HG02623 (cell line): ENCODE measurements at regions not wholly inside any gene's neighbourhood (a gene's known extent, or its start where the extent isn't known, plus 50 kb on each side); places are given as distances from the start of the nearest gene placed in this dataset.

Source experiments
- ATAC-seq: cut with Tn5 transposase; IDR thresholded peaks from one replicate; pipeline ENCODE4 v1.9.1; 2021; ENCODE audit warnings: moderate library complexity; ENCODE audit not compliant: unreplicated experiment

DNA sequence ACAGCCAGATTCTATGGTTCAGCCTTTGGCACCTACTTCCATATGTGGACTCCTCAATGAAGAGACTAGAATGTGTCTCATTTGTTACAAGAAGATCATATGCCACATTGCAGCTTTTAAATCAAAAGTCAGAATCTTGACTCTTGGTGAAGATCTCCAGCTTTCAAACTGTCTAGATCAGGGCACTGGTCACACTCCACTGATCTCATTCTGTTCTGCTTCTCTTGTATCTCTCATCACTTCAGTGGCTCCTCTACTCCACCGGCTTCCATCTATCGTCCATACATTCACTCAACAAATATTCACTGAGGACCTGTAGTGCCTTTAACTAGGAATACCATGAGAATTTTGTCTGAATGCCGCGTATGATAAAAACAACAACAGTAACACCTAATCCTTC, 203.3 kb upstream of the LPP start:
- ATAC-seq: no peak

DNA sequence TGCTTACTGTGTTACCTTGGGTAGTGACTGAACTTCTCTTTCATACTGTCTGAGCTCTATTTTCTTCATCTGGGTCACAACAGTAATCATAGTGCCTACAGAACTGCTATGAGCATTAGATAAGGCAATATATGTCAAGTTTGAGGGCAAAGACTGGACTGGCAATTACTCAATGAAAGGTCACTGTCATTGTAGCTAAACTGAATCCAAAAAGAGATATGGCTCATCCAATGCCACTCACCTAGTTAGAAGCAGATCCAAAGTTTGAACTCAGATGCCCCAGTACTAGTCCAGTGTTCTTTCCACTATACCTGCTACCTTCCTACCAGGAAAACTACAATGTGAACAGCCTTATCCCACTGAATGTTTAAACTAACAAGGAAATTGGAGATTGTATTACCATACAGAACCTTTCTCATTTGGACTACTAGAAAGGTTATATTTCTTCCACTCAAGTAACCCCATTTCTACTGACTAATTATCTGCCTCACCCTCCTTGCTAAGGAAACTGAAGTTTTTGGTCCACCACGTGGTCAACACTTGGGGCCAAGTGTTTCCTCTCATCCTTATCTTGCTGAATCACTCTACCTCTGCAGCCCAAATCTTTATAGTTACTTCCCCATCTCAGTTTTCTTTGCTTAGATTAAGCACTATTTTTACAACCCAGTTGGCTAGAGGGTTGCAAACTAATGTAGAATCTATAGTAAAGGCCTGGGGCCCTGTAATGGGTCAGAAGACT, 202.3 kb upstream of the LPP start:
- no peak for ATAC-seq

DNA sequence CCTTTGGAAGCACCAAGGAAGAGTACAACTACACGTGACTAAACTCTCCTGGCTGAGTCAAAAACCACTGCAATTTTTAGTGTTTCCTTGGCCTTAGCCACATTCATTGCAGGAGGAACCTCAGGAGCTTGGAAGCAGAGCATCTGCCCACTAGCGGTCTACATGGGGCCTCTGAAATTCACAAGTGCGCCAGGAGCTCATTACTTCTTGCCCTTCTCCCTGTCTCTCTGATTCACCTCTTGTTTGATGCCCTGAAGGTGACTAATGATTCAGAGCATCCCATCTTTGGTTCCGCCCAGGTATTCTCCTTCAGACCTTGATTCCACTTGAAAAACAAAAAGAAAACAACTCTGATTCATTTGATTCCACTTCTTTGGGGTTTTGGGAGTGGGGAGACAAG, 201.1 kb upstream of the LPP start:
- no peak for ATAC-seq

DNA sequence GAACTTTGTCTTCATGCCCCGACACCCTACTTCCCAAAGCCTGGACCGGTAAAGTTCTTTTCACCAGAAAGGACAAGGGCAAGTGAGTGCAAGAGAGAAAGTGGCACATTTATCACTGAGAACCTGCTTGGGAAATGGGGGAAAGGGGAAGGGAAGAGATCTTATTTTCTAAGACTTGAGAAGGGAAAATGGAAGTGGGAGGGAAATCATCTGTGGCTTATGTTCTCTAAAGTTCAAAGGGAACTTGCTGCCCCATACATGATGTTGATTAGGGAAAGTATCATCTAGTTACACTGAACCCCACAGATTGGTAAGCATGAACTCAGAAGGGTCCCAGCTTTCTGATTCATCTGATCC, 199.5 kb upstream of the LPP start:
- no peak for ATAC-seq

DNA sequence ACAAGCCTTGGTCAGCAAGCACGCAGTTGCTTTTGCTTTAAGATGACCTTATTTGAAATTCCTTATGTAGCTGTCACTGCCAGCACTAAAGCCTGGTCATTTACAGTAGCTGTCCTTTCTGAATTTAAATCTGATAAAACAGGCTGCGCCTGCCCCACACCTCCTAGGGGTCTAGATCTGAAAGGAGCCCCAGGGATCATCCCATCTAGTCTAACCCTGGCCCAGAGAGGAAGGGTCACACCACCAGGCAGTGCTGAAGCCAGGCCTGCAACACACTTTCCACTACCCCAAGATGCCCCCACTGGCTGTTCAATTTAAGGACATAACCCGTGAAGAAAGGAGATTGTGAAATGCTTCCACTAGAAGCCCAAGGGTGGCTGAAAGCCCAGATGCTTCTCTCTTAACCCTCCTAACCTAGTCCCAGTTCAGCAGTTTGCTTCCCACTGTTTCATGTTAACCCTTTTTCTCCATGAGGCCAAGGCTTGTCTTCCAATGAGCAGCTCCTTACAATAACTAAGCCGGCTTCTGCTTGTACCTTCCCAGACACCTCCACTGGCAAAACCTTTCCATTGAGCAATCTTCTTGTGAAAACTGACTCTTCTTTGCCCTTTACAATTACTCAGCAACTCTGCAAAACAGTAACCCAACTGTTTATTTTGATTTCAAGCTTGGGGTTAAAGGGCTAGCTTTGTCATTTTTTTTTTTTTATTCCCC, 198.9 kb upstream of the LPP start:
- no peak for ATAC-seq

DNA sequence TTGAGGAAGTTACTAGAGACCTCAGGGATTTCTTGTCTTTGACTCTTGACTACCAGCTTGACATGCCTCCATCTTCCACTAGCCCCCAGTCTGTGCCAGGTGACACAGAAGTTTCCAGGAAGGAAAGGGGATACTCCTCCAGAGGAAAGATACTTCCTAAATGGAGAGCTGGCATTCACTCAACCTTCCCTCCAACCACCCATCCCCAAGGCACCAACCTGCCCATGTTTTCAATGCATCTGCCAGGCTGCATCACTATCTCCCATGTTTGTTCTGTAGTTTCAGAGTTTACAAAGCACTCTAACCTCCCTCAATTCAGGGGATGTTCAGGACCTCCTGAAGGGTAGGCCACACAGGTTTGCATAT, 198.4 kb upstream of the LPP start:
- no peak for ATAC-seq

GRCh38 chr3:187957165-187957581, 196.8 kb upstream of the LPP start:
- ATAC-seq: no peak

DNA sequence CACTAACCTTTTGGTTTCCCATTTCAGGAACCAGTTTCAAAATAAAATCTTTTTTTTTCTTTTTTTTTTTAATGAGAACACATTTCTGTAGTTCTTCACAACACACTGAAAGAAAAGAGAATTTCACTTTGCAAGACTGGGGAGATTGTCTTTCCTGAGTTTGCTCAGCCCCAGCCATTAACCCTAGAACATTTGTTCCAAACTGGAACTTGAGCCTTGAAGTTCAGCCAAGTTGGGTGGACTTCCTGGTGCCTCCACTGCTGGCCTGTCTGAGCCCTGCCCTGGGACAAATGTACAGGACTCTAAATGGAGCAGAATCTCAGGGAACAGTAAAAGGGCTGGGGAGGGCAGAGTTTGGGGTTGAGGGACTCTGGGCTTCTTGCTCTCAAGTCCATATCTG, 196.4 kb upstream of the LPP start:
- no peak for ATAC-seq

GRCh38 chr3:187958432-187959003, 195.4 kb upstream of the LPP start:
- no peak for ATAC-seq

- ATAC-seq: no peak
These were observed 193.1 kb upstream of the LPP start for GRCh38 chr3:187960820-187961219.

DNA sequence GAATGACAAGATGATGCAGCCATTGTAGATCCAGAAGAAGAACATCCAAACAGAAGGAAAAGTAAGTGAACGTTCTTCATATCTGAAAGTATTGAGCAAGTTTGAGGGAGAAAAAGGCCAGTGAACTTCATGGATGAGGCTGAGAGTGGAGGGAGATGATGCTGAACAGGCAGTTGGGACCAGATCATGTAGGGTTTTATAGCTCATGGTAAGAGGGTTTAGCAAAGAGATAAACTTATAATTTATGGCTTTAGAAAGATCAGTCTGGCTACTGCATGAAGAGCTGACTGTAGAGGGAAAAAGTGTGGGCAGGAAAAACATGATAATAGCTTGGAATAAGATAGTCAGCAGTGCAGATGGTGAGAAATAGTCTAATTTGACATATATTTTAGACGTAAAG, 192.6 kb upstream of the LPP start:
- no peak for ATAC-seq

DNA sequence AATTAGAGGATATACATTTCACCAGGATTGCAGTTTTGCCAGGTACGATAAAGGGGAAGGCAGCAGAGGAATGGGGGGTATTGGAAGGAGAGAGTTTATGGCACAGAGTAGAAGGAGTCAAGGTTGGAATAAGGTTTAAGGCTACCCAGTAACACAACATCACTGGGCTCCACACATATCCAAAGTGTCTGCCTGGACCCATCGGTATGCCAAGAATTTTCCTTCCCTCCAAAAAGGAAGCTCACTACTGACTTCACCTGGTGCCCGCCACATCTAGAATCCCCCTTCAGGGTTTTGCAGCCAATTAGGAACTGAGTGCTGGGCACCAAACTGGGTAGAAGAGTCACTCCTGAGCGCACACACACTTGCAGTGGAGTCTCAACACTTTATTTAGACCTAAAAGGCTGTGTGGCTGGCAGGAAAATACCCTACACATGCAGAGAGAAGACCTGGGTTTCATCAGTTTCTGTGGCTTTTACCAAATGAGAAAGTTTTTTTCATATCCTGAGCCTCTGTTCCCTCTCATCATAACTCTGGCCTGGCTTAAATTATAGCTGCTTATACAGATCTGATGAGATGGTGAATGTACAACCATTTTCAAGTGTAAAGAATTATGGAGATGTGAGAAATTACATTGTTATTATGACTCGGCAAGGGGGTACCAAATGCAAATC, 190.8 kb upstream of the LPP start:
- no peak for ATAC-seq

- ATAC-seq: no peak
These were observed 190.1 kb upstream of the LPP start for GRCh38 chr3:187963677-187964385.

GRCh38 chr3:187964760-187965159, 189.2 kb upstream of the LPP start:
- ATAC-seq: no peak

- no peak for ATAC-seq
These were observed 187.9 kb upstream of the LPP start for GRCh38 chr3:187966096-187966495.

- ATAC-seq: no peak
These were observed 187.1 kb upstream of the LPP start for GRCh38 chr3:187966636-187967406.

GRCh38 chr3:187967993-187968392, 186.0 kb upstream of the LPP start:
- ATAC-seq: no peak

GRCh38 chr3:187968883-187969580, 184.9 kb upstream of the LPP start:
- no peak for ATAC-seq

GRCh38 chr3:187969581-187969950, 184.4 kb upstream of the LPP start:
- no peak for ATAC-seq

- ATAC-seq: no peak
These were observed 183.9 kb upstream of the LPP start for GRCh38 chr3:187970106-187970505.
